Lung (tissue), 11 donors: ENCODE measurements at regions not wholly inside any gene's neighbourhood (a gene's known extent, or its start where the extent isn't known, plus 50 kb on each side); places are given as distances from the start of the nearest gene placed in this dataset.

Experiments used
- ATAC-seq: fragments of 200-7000 bp; cut with Tn5 transposase; one replicate; pipeline ENCODE4 v1.9.1; 2020; ENCODE audit warnings: moderate number of reproducible peaks; ENCODE audit not compliant: insufficient read depth, low FRiP score
- DNase-seq, 3 donors: peaks; one replicate each; pipeline ENCODE4 v3.0.0-alpha.2; 2013 to 2017
- H3K27ac ChIP-seq, 2 donors: one replicate each; pipeline ENCODE4 v1.5.1; 2013; ENCODE audit warnings: mild to moderate bottlenecking in 2 of 2, moderate library complexity in 2 of 2, control low read depth in 1 of 2, inconsistent platforms in 1 of 2, low read depth in 1 of 2, low read length in 1 of 2
- H3K27me3 ChIP-seq, 3 donors: one replicate each; pipeline ENCODE4 v1.5.1; 2013; ENCODE audit warnings: low read length in 2 of 3; ENCODE audit not compliant: control insufficient read depth in 3 of 3, insufficient read depth in 3 of 3
- H3K36me3 ChIP-seq, 4 donors: one replicate each; pipeline ENCODE4 v1.5.1; 2013; ENCODE audit warnings: low read length in 4 of 4, mild to moderate bottlenecking in 1 of 4, moderate library complexity in 1 of 4; ENCODE audit not compliant: control insufficient read depth in 4 of 4, insufficient read depth in 4 of 4
- H3K4me1 ChIP-seq, 5 donors: one replicate each; pipeline ENCODE4 v1.5.1; 2013; ENCODE audit warnings: low read length in 5 of 5, mild to moderate bottlenecking in 2 of 5, moderate library complexity in 1 of 5; ENCODE audit not compliant: control insufficient read depth in 5 of 5, insufficient read depth in 5 of 5
- H3K4me3 ChIP-seq: one replicate; pipeline ENCODE4 v1.5.1; 2013; ENCODE audit warnings: mild to moderate bottlenecking, control low read depth, moderate library complexity
- H3K9ac ChIP-seq, 2 donors: one replicate each; pipeline ENCODE4 v1.5.1; 2013; ENCODE audit warnings: low read length in 2 of 2, control low read depth in 1 of 2; ENCODE audit not compliant: insufficient read depth in 1 of 2
- H3K9me3 ChIP-seq, 4 donors: one replicate each; pipeline ENCODE4 v1.5.1; 2013; ENCODE audit warnings: low read length in 3 of 4, mild to moderate bottlenecking in 1 of 4, moderate library complexity in 1 of 4; ENCODE audit not compliant: control insufficient read depth in 4 of 4, insufficient read depth in 3 of 4
- WGBS, 2 donors: extraction: QIAGEN DNeasy Blood & Tissue Kit; methylation state at CpG; one replicate each; pipeline ENCODE4 v1.1.7; 2013; 5-methylcytosine and 5-hydroxymethylcytosine counted together
- TF ChIP-seq, protein P1 (sequence below): IDR thresholded peaks from 2 replicates; pipeline ENCODE4 v1.5.1; 2012; ENCODE audit warnings: mild to moderate bottlenecking; ENCODE audit errors: control extremely low read depth, extremely low read depth
- donor health status: control.
- donor health status: control.
- donor health status: Bipolar disorder and iron deficiency.
- donor health status: healthy.
- donor health status: DM: yes; HTN: yes; CAD: no.

DNA sequence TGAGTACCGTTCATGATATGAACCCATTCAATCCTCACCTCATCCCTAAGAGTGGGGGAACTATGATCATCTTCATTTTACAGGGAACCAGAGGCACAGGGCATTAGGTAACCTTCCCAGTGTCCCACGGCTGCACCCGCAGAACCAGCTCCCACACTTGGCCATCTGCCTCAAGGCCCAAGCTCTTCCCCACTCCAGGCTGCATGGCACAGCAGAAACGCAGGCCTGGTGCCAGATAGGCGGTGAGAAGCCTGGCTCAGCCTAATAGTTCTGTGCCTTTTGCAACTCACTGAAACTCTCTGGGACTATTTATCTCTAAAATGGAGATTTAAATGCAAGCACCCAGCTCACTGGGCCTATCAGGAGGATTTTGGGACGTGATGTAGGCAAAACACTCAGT, 90.8 kb upstream of the ZNF618 start:
- Histone ChIP-seq H3K27me3 (peaks cover 0 to 29% (median 0%) of the 10 kb centered on the region in 3 donors), H3K9me3 (peaks cover 0 to 1% (median 0%) of the 10 kb centered on the region in 4 donors), H3K27ac (no peak overlapping the region), H3K9ac (no peak overlapping the region), H3K4me1 (peaks cover 0 to 10% (median 4%) of the 10 kb centered on the region in 5 donors), H3K4me3 (no peak overlapping the region), H3K36me3 (no peaks in the 10 kb centered on the region)
- 67 to 83% methylated on average over 6 of the region's 6 CpGs for WGBS, 2 donors
- TF ChIP-seq, protein P1, sequence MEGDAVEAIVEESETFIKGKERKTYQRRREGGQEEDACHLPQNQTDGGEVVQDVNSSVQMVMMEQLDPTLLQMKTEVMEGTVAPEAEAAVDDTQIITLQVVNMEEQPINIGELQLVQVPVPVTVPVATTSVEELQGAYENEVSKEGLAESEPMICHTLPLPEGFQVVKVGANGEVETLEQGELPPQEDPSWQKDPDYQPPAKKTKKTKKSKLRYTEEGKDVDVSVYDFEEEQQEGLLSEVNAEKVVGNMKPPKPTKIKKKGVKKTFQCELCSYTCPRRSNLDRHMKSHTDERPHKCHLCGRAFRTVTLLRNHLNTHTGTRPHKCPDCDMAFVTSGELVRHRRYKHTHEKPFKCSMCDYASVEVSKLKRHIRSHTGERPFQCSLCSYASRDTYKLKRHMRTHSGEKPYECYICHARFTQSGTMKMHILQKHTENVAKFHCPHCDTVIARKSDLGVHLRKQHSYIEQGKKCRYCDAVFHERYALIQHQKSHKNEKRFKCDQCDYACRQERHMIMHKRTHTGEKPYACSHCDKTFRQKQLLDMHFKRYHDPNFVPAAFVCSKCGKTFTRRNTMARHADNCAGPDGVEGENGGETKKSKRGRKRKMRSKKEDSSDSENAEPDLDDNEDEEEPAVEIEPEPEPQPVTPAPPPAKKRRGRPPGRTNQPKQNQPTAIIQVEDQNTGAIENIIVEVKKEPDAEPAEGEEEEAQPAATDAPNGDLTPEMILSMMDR, result no peak
- DNase-seq (no peak), ATAC-seq (no peak)

DNA sequence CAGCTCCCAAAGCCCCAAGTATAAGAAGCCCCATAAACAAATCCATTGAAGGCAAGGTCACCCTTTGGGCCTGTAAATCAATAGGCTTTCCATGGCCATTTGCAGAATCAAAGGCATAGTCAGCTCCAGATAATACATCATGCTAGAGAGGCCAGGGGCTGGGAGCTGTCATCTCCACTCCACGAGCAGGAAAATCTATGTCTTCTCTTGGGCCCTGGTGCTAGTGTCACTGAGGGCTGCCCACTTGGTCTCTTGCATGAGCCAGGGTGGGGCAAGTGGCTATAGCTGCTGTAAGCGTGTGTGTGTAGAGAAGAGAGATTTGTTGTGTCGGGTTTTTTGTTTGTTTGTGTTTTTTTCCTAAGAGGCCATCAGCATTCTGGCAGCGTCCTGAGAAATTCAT, 90.0 kb upstream of the ZNF618 start:
- no peak overlapping the region for H3K27ac ChIP-seq
- H3K9me3 ChIP-seq, result peaks cover 0 to 2% (median 0%) of the 10 kb centered on the region in 4 donors
- WGBS, 2 donors, result 78 to 85% methylated on average over 4 of the region's 4 CpGs
- no peak overlapping the region for H3K9ac ChIP-seq
- H3K36me3 ChIP-seq, result no peaks in the 10 kb centered on the region
- ATAC-seq, result no peak
- TF ChIP-seq, protein P1, result no peak
- H3K4me1 ChIP-seq, result peaks cover 0 to 10% (median 4%) of the 10 kb centered on the region in 5 donors
- no peak for DNase-seq
- peaks cover 0 to 24% (median 0%) of the 10 kb centered on the region in 3 donors for H3K27me3 ChIP-seq
- no peak overlapping the region for H3K4me3 ChIP-seq

DNA sequence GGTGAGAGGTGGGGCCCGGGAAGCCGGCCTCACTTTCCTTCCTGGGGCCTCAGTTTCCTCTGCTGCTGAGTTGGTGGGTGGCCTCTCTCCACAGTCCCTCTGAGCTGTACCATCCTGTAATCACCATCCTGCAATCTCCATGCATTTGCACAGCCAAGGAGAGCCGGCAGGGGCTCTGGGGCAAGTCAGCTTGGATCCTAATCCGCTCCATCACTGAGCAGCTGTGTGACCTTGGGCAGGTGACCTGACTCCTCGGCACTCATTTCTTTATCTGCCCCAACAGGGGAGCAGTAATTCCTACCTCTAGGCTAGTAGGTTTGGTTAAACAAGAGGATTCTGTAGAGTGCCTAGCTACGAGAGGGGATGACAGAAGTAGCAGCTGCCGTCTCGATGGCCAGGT, 88.2 kb upstream of the ZNF618 start:
- peaks cover 0 to 10% (median 4%) of the 10 kb centered on the region in 5 donors for H3K4me1 ChIP-seq
- DNase-seq (no peak), ATAC-seq (no peak)
- WGBS, 2 donors, result 83 to 87% methylated on average over 8 of the region's 8 CpGs
- H3K4me3 ChIP-seq, result no peak overlapping the region
- no peak overlapping the region for H3K9ac ChIP-seq
- no peak overlapping the region for H3K27ac ChIP-seq
- H3K36me3 ChIP-seq, result no peaks in the 10 kb centered on the region
- H3K9me3 ChIP-seq, result peaks cover 0 to 4% (median 0%) of the 10 kb centered on the region in 4 donors
- TF ChIP-seq, protein P1, result no peak
- H3K27me3 ChIP-seq, result peaks cover 0 to 20% (median 0%) of the 10 kb centered on the region in 3 donors
